Cardiac muscle cell (in vitro differentiated cells and primary cell): ENCODE measurements at regions not wholly inside any gene's neighbourhood (a gene's known extent, or its start where the extent isn't known, plus 50 kb on each side); places are given as distances from the start of the nearest gene placed in this dataset.
"Not testable (repeated sequence)": the region's sequence is repeated elsewhere in the genome, so short reads cannot be mapped to it uniquely, and the experiment has no call there.

ENCODE experiments used
- DNase-seq, 2 donors: peaks; one replicate each; pipeline versions ENCODE4 v3.0.0 to v3.0.0-alpha.2; 2010 to 2017; ENCODE audit warnings: low read depth in 1 of 2, low spot score in 1 of 2
- H3K27ac ChIP-seq: fragments of 200-600 bp; sonication (generic); 2 replicates; pipeline ENCODE4 v1.5.1; 2016
- H3K27me3 ChIP-seq: fragments of 200-600 bp; sonication (generic); 2 replicates; pipeline ENCODE4 v1.6.0; 2016; ENCODE audit warnings: control low read depth
- H3K36me3 ChIP-seq: fragments of 200-600 bp; sonication (generic); 2 replicates; pipeline ENCODE4 v1.5.1; 2016; ENCODE audit warnings: control low read depth
- H3K4me1 ChIP-seq: fragments of 200-600 bp; sonication (generic); 2 replicates; pipeline ENCODE4 v1.8.1; 2017; ENCODE audit warnings: low read depth, mild to moderate bottlenecking, mixed run types
- H3K4me3 ChIP-seq: fragments of 200-600 bp; sonication (generic); 2 replicates; pipeline ENCODE4 v1.5.1; 2016; ENCODE audit warnings: mild to moderate bottlenecking
- H3K9me3 ChIP-seq: fragments of 200-600 bp; sonication (generic); 2 replicates; pipeline ENCODE4 v1.5.1; 2017; ENCODE audit warnings: low read depth, mild to moderate bottlenecking, control low read depth
- CTCF ChIP-seq: IDR thresholded peaks from 2 replicates; pipeline ENCODE4 v1.5.1; 2012; ENCODE audit warnings: low read depth, mild to moderate bottlenecking, low read length

GRCh38 chr6:27190126-27190525 lies 57.4 kb upstream of the PRSS16 start:
- no peak for TF ChIP-seq CTCF
- Histone ChIP-seq H3K9me3 (no peaks in the 10 kb centered on the region), H3K27ac (no peak overlapping the region), H3K27me3 (peaks cover 8% of the 10 kb centered on the region), H3K36me3 (no peaks in the 10 kb centered on the region), H3K4me3 (no peak overlapping the region), H3K4me1 (peaks cover 3% of the 10 kb centered on the region)
- DNase-seq = no peak

GRCh38 chr6:27194453-27194852 lies 53.0 kb upstream of the PRSS16 start:
- not testable (repeated sequence) for H3K4me1 ChIP-seq, H3K36me3 ChIP-seq, H3K27me3 ChIP-seq, H3K4me3 ChIP-seq, H3K9me3 ChIP-seq, DNase-seq, H3K27ac ChIP-seq

GRCh38 chr6:27195547-27195946 lies 52.0 kb upstream of the PRSS16 start:
- H3K9me3 ChIP-seq, H3K4me3 ChIP-seq, H3K27ac ChIP-seq, H3K4me1 ChIP-seq, DNase-seq, H3K27me3 ChIP-seq, H3K36me3 ChIP-seq: not testable (repeated sequence)
